AG20443 (cell line): ENCODE measurements at regions not wholly inside any gene's neighbourhood (a gene's known extent, or its start where the extent isn't known, plus 50 kb on each side); places are given as distances from the start of the nearest gene placed in this dataset.

Source experiments
- DNase-seq: peaks from one replicate; pipeline ENCODE4 v3.0.0; 2012; ENCODE audit warnings: low spot score, mixed read lengths

GRCh38 chr16:77662246-77662645 is 60.1 kb upstream of the NUDT7 start:
- no peak for DNase-seq

- DNase-seq: no peak
Measured at GRCh38 chr16:77663711-77664110, 58.6 kb upstream of the NUDT7 start.

- DNase-seq: no peak
Measured at GRCh38 chr16:77666771-77667170, 55.5 kb upstream of the NUDT7 start.

- no peak for DNase-seq
Measured at GRCh38 chr16:77668201-77668600, 54.1 kb upstream of the NUDT7 start.

GRCh38 chr16:77669057-77669456 is 53.3 kb upstream of the NUDT7 start:
- no peak for DNase-seq
